ENCODE measurements at regions not wholly inside any gene's neighbourhood (a gene's known extent, or its start where the extent isn't known, plus 50 kb on each side); places are given as distances from the start of the nearest gene placed in this dataset.

DNA sequence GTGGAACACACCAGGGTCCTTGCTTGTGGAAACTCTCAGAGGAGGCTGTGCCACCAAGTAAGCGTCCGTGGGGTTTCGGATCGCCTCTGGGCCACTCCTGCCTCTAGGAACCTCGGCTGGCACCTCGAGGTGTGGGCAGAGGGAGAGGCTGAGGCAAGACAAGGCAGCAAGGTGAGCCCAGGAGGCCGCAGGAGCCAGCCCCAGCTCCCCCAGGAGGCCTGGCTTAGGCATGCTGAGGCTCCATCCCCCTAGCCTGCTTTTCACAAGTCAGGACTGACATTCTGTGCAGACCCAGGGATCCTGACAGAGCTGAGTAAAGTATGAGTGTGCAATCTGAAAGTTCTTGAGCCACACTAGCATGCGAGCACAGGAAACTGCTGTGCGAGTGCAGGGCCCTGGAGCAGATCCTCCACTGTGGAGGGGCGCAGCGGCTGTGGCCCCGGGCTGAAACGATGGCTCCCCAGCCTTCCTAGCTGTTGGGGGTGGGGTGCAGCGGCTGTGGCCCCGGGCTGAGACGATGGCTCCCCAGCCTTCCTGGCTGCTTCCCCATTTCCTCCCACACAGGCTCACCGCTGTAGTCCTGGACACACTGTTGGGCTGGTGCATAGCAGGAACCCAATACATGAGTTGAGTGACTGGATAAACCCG lies 75.2 kb upstream of the CD93 start (continued):
- TF ChIP-seq, protein P1, sequence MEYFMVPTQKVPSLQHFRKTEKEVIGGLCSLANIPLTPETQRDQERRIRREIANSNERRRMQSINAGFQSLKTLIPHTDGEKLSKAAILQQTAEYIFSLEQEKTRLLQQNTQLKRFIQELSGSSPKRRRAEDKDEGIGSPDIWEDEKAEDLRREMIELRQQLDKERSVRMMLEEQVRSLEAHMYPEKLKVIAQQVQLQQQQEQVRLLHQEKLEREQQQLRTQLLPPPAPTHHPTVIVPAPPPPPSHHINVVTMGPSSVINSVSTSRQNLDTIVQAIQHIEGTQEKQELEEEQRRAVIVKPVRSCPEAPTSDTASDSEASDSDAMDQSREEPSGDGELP (CRISPR knock-in tag; IDR thresholded peaks at IDR 0.05; ENCODE audit: borderline replicate concordance): no peak
- TF ChIP-seq ZKSCAN3 (CRISPR knock-in tag; IDR thresholded peaks at IDR 0.05) (no peak), MBD2 (IDR thresholded peaks at IDR 0.05; ENCODE audit: borderline replicate concordance, low read depth) (no peak), POLR2A (conservative IDR thresholded peaks at IDR 0.05) (no peak), U2AF1 (optimal IDR thresholded peaks at IDR 0.05; ENCODE audit: low read depth, low read length) (no peak), ZNF41 (CRISPR knock-in tag; conservative IDR thresholded peaks at IDR 0.05) (no peak), ZBTB8A (IDR thresholded peaks at IDR 0.05; ENCODE audit: partially characterized antibody) (no peak)
- TF ChIP-seq, protein P2, sequence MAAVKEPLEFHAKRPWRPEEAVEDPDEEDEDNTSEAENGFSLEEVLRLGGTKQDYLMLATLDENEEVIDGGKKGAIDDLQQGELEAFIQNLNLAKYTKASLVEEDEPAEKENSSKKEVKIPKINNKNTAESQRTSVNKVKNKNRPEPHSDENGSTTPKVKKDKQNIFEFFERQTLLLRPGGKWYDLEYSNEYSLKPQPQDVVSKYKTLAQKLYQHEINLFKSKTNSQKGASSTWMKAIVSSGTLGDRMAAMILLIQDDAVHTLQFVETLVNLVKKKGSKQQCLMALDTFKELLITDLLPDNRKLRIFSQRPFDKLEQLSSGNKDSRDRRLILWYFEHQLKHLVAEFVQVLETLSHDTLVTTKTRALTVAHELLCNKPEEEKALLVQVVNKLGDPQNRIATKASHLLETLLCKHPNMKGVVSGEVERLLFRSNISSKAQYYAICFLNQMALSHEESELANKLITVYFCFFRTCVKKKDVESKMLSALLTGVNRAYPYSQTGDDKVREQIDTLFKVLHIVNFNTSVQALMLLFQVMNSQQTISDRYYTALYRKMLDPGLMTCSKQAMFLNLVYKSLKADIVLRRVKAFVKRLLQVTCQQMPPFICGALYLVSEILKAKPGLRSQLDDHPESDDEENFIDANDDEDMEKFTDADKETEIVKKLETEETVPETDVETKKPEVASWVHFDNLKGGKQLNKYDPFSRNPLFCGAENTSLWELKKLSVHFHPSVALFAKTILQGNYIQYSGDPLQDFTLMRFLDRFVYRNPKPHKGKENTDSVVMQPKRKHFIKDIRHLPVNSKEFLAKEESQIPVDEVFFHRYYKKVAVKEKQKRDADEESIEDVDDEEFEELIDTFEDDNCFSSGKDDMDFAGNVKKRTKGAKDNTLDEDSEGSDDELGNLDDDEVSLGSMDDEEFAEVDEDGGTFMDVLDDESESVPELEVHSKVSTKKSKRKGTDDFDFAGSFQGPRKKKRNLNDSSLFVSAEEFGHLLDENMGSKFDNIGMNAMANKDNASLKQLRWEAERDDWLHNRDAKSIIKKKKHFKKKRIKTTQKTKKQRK (IDR thresholded peaks at IDR 0.05; ENCODE audit: borderline replicate concordance, low read depth, low read length): no peak
- TF ChIP-seq, protein P3, sequence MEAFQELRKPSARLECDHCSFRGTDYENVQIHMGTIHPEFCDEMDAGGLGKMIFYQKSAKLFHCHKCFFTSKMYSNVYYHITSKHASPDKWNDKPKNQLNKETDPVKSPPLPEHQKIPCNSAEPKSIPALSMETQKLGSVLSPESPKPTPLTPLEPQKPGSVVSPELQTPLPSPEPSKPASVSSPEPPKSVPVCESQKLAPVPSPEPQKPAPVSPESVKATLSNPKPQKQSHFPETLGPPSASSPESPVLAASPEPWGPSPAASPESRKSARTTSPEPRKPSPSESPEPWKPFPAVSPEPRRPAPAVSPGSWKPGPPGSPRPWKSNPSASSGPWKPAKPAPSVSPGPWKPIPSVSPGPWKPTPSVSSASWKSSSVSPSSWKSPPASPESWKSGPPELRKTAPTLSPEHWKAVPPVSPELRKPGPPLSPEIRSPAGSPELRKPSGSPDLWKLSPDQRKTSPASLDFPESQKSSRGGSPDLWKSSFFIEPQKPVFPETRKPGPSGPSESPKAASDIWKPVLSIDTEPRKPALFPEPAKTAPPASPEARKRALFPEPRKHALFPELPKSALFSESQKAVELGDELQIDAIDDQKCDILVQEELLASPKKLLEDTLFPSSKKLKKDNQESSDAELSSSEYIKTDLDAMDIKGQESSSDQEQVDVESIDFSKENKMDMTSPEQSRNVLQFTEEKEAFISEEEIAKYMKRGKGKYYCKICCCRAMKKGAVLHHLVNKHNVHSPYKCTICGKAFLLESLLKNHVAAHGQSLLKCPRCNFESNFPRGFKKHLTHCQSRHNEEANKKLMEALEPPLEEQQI (IDR thresholded peaks at IDR 0.05): no peak
- TF ChIP-seq, protein P4, sequence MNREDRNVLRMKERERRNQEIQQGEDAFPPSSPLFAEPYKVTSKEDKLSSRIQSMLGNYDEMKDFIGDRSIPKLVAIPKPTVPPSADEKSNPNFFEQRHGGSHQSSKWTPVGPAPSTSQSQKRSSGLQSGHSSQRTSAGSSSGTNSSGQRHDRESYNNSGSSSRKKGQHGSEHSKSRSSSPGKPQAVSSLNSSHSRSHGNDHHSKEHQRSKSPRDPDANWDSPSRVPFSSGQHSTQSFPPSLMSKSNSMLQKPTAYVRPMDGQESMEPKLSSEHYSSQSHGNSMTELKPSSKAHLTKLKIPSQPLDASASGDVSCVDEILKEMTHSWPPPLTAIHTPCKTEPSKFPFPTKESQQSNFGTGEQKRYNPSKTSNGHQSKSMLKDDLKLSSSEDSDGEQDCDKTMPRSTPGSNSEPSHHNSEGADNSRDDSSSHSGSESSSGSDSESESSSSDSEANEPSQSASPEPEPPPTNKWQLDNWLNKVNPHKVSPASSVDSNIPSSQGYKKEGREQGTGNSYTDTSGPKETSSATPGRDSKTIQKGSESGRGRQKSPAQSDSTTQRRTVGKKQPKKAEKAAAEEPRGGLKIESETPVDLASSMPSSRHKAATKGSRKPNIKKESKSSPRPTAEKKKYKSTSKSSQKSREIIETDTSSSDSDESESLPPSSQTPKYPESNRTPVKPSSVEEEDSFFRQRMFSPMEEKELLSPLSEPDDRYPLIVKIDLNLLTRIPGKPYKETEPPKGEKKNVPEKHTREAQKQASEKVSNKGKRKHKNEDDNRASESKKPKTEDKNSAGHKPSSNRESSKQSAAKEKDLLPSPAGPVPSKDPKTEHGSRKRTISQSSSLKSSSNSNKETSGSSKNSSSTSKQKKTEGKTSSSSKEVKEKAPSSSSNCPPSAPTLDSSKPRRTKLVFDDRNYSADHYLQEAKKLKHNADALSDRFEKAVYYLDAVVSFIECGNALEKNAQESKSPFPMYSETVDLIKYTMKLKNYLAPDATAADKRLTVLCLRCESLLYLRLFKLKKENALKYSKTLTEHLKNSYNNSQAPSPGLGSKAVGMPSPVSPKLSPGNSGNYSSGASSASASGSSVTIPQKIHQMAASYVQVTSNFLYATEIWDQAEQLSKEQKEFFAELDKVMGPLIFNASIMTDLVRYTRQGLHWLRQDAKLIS (CRISPR knock-in tag; IDR thresholded peaks at IDR 0.05): no peak
- TF ChIP-seq, protein P5, sequence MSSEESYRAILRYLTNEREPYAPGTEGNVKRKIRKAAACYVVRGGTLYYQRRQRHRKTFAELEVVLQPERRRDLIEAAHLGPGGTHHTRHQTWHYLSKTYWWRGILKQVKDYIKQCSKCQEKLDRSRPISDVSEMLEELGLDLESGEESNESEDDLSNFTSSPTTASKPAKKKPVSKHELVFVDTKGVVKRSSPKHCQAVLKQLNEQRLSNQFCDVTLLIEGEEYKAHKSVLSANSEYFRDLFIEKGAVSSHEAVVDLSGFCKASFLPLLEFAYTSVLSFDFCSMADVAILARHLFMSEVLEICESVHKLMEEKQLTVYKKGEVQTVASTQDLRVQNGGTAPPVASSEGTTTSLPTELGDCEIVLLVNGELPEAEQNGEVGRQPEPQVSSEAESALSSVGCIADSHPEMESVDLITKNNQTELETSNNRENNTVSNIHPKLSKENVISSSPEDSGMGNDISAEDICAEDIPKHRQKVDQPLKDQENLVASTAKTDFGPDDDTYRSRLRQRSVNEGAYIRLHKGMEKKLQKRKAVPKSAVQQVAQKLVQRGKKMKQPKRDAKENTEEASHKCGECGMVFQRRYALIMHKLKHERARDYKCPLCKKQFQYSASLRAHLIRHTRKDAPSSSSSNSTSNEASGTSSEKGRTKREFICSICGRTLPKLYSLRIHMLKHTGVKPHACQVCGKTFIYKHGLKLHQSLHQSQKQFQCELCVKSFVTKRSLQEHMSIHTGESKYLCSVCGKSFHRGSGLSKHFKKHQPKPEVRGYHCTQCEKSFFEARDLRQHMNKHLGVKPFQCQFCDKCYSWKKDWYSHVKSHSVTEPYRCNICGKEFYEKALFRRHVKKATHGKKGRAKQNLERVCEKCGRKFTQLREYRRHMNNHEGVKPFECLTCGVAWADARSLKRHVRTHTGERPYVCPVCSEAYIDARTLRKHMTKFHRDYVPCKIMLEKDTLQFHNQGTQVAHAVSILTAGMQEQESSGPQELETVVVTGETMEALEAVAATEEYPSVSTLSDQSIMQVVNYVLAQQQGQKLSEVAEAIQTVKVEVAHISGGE (CRISPR knock-in tag; IDR thresholded peaks at IDR 0.05): 0 out of 6 replicates have a peak, but pooled peaks of 1 of the 3 experiments have one; percentile 20
